PFSK-1 (cell line): ENCODE measurements at regions not wholly inside any gene's neighbourhood (a gene's known extent, or its start where the extent isn't known, plus 50 kb on each side); places are given as distances from the start of the nearest gene placed in this dataset.

Source experiments
- FOXP2 ChIP-seq: optimal IDR thresholded peaks from 2 replicates; pipeline ENCODE3; 2011; ENCODE audit warnings: borderline replicate concordance, control low read depth, inconsistent platforms; ENCODE audit not compliant: insufficient read depth; ENCODE audit errors: extremely low read length, extremely low read depth
- POLR2AphosphoS5 ChIP-seq: IDR thresholded peaks from 2 replicates; pipeline ENCODE4 v1.6.1; 2012; ENCODE audit warnings: low read depth, mild to moderate bottlenecking, control low read depth, low read length, moderate library complexity
- SIN3A ChIP-seq: IDR thresholded peaks from 2 replicates; pipeline ENCODE4 v1.6.1; 2012; ENCODE audit warnings: mild to moderate bottlenecking, low read length, moderate library complexity, borderline replicate concordance; ENCODE audit not compliant: insufficient read depth
- TAF1 ChIP-seq: IDR thresholded peaks from 2 replicates; pipeline ENCODE4 v1.6.1; 2012; ENCODE audit warnings: low read length, control low read depth, borderline replicate concordance; ENCODE audit not compliant: insufficient read depth
- TF ChIP-seq, protein P1 (sequence below), 2 experiments: IDR thresholded peaks; 2 replicates each; pipeline versions ENCODE4 v1.6.1 to v1.8.0; 2011 to 2012; ENCODE audit warnings: low read depth in 2 of 2, low read length in 2 of 2, control low read depth in 1 of 2, inconsistent platforms in 1 of 2, mild to moderate bottlenecking in 1 of 2, moderate library complexity in 1 of 2; ENCODE audit not compliant: insufficient read depth in 1 of 2

DNA sequence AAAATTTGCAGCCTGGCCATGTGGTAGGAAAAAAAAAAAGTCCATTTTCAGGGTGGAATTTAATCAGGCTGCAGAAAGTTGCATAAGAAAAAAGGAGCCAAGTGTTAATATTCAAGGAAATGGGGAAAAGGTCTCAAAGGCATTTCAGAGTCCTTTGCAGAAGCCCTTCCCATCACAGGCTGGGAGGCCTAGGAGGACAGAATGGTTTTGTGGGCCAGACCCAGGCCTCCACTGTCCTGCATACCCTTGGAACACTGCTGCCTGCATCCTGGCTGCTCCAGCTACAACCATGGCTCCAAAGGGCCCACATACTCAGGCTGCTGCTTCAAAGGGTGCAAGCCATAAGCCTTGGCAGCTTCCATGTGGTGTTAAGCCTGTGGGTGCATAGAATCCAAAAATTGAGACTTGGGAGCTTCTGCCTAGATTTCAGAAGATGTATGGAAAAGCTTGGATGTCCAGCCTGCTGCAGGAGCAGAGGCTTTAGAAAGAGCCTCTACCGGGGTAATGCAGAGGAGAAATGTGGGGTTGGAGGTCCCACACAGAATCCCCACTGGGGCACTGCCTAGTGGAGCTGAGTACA lies 239.0 kb upstream of the STXBP5 start:
- no peak for TF ChIP-seq POLR2AphosphoS5
- TF ChIP-seq TAF1: no peak
- TF ChIP-seq FOXP2: no peak
- TF ChIP-seq SIN3A: no peak
- TF ChIP-seq, protein P1, sequence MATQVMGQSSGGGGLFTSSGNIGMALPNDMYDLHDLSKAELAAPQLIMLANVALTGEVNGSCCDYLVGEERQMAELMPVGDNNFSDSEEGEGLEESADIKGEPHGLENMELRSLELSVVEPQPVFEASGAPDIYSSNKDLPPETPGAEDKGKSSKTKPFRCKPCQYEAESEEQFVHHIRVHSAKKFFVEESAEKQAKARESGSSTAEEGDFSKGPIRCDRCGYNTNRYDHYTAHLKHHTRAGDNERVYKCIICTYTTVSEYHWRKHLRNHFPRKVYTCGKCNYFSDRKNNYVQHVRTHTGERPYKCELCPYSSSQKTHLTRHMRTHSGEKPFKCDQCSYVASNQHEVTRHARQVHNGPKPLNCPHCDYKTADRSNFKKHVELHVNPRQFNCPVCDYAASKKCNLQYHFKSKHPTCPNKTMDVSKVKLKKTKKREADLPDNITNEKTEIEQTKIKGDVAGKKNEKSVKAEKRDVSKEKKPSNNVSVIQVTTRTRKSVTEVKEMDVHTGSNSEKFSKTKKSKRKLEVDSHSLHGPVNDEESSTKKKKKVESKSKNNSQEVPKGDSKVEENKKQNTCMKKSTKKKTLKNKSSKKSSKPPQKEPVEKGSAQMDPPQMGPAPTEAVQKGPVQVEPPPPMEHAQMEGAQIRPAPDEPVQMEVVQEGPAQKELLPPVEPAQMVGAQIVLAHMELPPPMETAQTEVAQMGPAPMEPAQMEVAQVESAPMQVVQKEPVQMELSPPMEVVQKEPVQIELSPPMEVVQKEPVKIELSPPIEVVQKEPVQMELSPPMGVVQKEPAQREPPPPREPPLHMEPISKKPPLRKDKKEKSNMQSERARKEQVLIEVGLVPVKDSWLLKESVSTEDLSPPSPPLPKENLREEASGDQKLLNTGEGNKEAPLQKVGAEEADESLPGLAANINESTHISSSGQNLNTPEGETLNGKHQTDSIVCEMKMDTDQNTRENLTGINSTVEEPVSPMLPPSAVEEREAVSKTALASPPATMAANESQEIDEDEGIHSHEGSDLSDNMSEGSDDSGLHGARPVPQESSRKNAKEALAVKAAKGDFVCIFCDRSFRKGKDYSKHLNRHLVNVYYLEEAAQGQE (IDR thresholded peaks at IDR 0.05; ENCODE audit: insufficient read depth in 1 of 2, low read depth in 2 of 2, low read length in 2 of 2): no peak

DNA sequence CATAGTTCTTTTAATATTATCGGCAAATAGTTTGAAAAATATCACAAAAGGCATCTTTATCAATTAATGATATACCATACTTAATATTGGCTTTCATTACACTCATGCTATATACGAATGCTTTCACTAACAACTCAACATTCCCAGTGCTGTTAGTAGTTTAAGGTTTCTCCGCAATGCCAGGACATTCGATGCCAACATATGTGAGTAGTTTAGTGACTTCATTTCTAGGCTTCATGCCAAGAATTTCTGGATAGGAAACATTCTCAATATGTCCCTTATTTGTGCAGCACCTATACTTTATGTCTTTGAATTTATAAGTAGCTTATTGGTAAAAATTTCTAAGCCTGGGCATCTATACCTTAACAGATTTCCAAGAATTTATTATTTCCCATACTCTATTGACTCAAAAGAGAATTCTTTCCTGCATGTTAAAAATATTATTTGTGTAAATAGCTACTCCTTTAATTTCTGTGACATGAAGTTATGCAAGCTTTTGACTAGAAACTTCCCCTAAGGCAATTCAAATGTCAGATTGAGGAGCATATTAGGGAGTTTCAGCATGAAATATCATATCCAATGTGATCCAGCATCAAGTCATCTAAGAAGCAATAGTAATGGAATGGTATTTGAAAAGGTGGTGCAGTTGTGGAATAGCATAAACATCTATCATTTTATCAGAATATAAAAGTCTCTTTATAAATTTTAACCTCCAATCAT lies 236.0 kb upstream of the STXBP5 start:
- no peak for TF ChIP-seq SIN3A
- no peak for TF ChIP-seq POLR2AphosphoS5
- TF ChIP-seq, protein P1 (IDR thresholded peaks at IDR 0.05; ENCODE audit: insufficient read depth in 1 of 2, low read depth in 2 of 2, low read length in 2 of 2): no peak
- no peak for TF ChIP-seq FOXP2
- no peak for TF ChIP-seq TAF1

DNA sequence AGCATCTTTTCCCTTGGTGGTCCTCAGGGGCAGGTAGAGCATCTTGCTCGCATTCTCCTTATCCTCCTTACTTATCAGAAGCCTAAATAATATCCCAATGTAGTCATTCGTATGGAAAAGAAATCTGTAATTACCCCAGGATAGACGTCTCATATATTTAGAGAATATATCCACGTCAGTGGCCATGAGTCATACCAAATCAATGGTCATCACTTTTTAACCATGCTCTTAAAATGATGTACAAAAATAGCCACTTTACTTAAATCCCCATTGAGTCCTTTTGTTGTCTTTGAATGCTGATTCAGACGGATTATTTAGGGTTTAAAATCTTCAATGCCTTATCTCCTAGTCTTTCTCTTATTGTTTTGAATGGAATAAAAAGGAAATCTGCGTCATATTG lies 231.7 kb upstream of the STXBP5 start:
- TF ChIP-seq TAF1 (no peak), POLR2AphosphoS5 (no peak), FOXP2 (no peak), SIN3A (no peak)

DNA sequence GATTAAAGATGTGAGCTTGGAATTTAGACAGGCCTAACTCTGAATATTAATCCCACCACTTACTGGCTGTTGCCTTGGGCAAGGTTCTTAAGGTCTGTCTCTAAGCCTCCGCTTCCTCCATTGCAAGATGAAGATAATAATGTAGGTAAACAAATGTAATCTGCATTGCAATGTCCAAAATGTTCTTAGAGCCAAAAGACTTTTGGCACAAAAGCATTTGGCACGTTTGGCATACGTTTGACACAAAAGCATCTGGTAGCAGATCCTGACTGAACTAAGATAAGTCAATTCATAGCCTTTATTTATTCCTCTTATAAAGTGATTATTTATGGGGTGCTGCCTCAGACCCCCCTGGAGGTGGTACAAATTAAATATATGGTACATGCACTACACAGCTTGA lies 229.9 kb upstream of the STXBP5 start:
- TF ChIP-seq POLR2AphosphoS5 (no peak), FOXP2 (no peak), TAF1 (no peak), SIN3A (no peak)
- TF ChIP-seq, protein P1 (IDR thresholded peaks at IDR 0.05; ENCODE audit: insufficient read depth in 1 of 2, low read depth in 2 of 2, low read length in 2 of 2): no peak

DNA sequence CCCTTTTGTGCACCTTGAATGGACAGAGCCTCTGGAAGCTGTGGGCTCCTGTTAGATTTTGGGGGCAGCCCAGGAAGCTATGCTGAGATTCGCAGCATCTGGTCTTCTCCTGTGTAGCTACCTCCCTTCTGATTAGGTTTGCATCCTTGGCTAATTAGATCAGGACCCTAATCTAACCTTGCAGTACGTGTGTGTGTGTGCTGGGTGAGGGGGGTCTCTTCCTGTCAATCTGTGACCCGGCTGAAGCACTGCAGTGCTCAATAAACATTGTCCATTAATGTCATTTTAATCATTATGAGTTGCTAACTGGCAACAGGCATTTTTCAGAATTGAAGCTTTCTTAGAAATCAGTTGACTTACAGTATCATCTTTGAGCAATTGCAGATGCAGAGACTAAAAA lies 229.1 kb upstream of the STXBP5 start:
- TF ChIP-seq FOXP2 (no peak), TAF1 (no peak), POLR2AphosphoS5 (no peak), SIN3A (no peak)
- TF ChIP-seq, protein P1 (IDR thresholded peaks at IDR 0.05; ENCODE audit: insufficient read depth in 1 of 2, low read depth in 2 of 2, low read length in 2 of 2): no peak
